Endothelial cell (in vitro differentiated cells): ENCODE measurements at regions not wholly inside any gene's neighbourhood (a gene's known extent, or its start where the extent isn't known, plus 50 kb on each side); places are given as distances from the start of the nearest gene placed in this dataset.
"Not testable (repeated sequence)": the region's sequence is repeated elsewhere in the genome, so short reads cannot be mapped to it uniquely, and the experiment has no call there.

Experiments used
- DNase-seq: peaks from one replicate; pipeline ENCODE4 v3.0.0; 2021; ENCODE audit warnings: low spot score
- H3K27ac Mint-ChIP-seq: one replicate; pipeline ENCODE4 v1.8.0; 2021; ENCODE audit warnings: mixed read lengths, inconsistent platforms; ENCODE audit not compliant: unreplicated experiment
- H3K27me3 Mint-ChIP-seq: one replicate; pipeline ENCODE4 v1.8.0; 2021; ENCODE audit warnings: mild to moderate bottlenecking, moderate library complexity, mixed read lengths, inconsistent platforms; ENCODE audit not compliant: unreplicated experiment
- H3K36me3 Mint-ChIP-seq: one replicate; pipeline ENCODE4 v1.8.0; 2021; ENCODE audit warnings: mild to moderate bottlenecking, low read depth, mixed read lengths, inconsistent platforms; ENCODE audit not compliant: unreplicated experiment
- H3K4me1 Mint-ChIP-seq: one replicate; pipeline ENCODE4 v1.8.0; 2021; ENCODE audit warnings: mild to moderate bottlenecking, mixed read lengths, inconsistent platforms; ENCODE audit not compliant: unreplicated experiment
- H3K4me3 Mint-ChIP-seq: one replicate; pipeline ENCODE4 v1.8.0; 2021; ENCODE audit warnings: mild to moderate bottlenecking, mixed read lengths, inconsistent platforms; ENCODE audit not compliant: unreplicated experiment
- H3K9me3 Mint-ChIP-seq: one replicate; pipeline ENCODE4 v1.8.0; 2021; ENCODE audit warnings: mixed read lengths, inconsistent platforms; ENCODE audit not compliant: unreplicated experiment
- TF ChIP-seq, protein P1 (sequence below): fragments of 200-600 bp; sonication (generic); IDR thresholded peaks from one replicate; pipeline ENCODE4 v1.5.0; 2021; ENCODE audit warnings: antibody characterized with exemption; ENCODE audit not compliant: unreplicated experiment

DNA sequence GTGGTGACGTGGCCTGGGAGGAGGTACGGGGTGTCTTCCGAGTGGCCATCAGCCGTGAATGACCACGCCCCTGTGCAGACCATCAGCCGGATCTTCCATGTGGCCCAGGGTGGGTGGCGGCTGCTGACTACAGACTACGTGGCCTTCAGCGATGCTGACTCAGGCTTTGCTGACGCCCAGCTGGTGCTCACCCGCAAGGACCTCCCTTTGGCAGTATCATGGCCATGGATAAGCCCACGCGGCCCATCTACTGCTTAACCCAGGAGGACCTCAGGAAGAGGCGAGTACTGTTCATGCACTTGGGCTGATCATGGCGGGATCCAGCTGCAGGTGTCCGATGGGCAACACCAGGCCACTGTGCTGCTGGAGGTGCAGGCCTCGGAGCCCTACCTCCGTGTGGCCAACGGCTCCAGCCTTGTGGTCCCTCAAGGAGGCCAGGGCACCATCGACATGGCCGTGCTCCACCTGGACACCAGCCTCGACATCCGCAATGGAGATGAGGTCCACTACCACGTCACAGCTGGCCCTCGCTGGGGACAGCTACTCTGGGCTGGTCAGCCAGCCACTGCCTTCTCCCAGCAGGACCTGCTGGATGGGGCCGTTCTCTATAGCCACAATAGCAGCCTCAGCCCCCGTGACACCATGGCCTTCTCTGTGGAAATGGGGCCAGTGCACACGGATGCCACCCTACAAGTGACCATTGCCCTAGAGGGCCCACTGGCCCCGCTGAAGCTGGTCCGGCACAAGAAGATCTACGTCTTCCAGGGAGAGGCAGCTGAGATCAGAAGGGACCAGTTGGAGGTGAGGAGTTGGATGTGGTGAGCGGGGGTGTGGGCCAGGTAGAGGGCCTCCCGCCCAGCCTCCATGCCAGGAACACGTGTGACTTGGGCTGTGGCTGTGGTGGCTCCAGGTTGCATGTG is 178.4 kb downstream of the TBC1D2B start:
- Mint-ChIP-seq H3K27me3 (peaks cover 6% of the 10 kb centered on the region), H3K36me3 (peaks cover 5% of the 10 kb centered on the region), H3K4me1 (peaks cover 5% of the 10 kb centered on the region), H3K4me3 (no peak overlapping the region), H3K9me3 (no peaks in the 10 kb centered on the region), H3K27ac (no peak overlapping the region)
- TF ChIP-seq, protein P1, sequence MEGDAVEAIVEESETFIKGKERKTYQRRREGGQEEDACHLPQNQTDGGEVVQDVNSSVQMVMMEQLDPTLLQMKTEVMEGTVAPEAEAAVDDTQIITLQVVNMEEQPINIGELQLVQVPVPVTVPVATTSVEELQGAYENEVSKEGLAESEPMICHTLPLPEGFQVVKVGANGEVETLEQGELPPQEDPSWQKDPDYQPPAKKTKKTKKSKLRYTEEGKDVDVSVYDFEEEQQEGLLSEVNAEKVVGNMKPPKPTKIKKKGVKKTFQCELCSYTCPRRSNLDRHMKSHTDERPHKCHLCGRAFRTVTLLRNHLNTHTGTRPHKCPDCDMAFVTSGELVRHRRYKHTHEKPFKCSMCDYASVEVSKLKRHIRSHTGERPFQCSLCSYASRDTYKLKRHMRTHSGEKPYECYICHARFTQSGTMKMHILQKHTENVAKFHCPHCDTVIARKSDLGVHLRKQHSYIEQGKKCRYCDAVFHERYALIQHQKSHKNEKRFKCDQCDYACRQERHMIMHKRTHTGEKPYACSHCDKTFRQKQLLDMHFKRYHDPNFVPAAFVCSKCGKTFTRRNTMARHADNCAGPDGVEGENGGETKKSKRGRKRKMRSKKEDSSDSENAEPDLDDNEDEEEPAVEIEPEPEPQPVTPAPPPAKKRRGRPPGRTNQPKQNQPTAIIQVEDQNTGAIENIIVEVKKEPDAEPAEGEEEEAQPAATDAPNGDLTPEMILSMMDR: no peak
- DNase-seq: no peak

DNA sequence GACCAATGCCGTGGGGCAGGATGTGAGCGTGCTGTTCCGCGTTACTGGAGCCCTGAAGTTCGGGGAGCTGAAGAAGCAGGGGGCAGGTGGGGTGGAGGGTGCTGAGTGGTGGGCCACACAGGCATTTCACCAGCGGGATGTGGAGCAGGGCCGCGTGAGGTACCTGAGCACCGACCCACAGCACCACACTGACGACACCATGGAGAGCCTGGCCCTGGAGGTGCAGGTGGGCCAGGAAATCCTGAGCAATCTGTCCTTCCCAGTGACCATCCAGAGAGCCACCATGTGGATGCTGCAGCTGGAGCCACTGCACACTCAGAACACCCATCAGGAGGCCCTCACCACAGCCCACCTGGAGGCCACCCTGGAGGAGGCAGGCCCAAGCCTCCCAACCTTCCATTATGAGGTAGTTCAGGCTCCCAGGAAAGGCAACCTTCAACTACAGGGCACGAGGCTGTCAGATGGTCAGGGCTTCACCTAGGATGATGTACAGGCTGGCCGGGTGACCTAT is 179.6 kb downstream of the TBC1D2B start:
- H3K36me3 Mint-ChIP-seq: peaks cover 5% of the 10 kb centered on the region
- peaks cover 6% of the 10 kb centered on the region for H3K27me3 Mint-ChIP-seq
- no peak overlapping the region for H3K4me3 Mint-ChIP-seq
- TF ChIP-seq, protein P1: no peak
- no peak overlapping the region for H3K27ac Mint-ChIP-seq
- H3K9me3 Mint-ChIP-seq: no peaks in the 10 kb centered on the region
- DNase-seq: no peak
- H3K4me1 Mint-ChIP-seq: peaks cover 5% of the 10 kb centered on the region

DNA sequence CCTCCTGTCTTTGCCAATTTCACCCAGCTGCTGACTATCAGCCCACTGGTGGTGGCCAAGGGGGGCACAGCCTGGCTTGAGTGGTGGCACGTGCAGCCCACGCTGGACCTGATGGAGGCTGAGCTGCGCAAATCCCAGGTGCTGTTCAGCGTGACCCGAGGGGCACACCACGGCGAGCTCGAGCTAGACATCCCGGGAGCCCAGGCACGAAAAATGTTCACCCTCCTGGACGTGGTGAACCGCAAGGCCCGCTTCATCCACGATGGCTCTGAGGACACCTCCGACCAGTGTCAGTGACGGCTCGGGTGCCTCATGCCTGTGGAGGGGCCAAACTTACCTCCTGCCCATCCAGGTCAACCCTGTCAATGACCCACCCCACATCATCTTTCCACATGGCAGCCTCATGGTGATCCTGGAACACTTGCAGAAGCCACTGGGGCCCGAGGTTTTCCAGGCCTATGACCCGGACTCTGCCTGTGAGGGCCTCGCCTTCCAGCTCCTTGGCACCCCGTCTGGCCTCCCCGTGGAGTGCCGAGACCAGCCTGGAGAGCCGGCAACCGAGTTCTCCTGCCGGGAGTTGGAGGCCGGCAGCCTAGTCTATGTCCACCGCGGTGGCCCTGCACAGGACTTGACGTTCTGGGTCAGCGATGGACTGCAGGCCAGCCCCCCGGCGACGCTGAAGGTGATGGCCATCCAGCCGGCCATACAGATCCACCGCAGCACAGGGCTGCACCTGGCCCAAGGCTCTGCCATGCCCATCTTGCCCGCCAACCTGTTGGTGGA is 180.2 kb downstream of the TBC1D2B start:
- not testable (repeated sequence) for H3K9me3 Mint-ChIP-seq, DNase-seq, H3K36me3 Mint-ChIP-seq, H3K27me3 Mint-ChIP-seq, H3K4me1 Mint-ChIP-seq, H3K27ac Mint-ChIP-seq, H3K4me3 Mint-ChIP-seq

DNA sequence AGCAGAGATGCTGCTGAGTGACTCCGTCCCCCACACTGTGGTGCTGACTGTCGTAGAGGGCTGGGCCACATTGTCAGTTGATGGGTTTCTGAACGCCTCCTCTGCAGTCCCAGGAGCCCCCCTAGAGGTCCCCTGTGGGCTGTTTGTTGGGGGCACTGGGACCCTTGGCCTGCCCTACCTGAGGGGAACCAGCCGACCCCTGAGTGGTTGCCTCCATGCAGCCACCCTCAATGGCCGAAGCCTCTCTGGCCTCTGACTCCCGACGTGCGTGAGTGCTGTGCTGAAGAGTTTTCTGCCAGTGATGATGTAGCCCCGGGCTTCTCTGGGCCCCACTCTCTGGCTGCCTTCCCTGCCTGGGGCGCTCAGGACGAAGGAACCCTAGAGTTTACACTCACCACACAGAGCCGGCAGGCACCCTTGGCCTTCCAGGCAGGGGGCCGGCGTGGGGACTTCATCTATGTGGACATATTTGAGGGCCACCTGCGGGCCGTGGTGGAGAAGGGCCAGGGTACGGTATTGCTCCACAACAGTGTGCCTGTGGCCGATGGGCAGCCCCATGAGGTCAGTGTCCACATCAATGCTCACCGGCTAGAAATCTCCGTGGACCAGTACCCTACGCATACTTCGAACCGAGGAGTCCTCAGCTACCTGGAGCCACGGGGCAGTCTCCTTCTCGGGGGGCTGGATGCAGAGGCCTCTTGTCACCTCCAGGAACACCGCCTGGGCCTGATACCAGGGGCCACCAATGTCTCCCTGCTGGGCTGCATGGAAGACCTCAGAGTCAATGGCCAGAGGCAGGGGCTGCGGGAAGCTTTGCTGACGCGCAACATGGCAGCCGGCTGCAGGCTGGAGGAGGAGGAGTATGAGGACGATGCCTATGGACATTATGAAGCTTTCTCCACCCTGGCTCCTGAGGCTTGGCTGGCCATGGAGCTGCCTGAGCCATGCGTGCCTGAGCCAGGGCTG is 181.1 kb downstream of the TBC1D2B start:
- not testable (repeated sequence) for H3K4me1 Mint-ChIP-seq, H3K4me3 Mint-ChIP-seq, DNase-seq, H3K27me3 Mint-ChIP-seq, H3K9me3 Mint-ChIP-seq, H3K36me3 Mint-ChIP-seq, H3K27ac Mint-ChIP-seq

DNA sequence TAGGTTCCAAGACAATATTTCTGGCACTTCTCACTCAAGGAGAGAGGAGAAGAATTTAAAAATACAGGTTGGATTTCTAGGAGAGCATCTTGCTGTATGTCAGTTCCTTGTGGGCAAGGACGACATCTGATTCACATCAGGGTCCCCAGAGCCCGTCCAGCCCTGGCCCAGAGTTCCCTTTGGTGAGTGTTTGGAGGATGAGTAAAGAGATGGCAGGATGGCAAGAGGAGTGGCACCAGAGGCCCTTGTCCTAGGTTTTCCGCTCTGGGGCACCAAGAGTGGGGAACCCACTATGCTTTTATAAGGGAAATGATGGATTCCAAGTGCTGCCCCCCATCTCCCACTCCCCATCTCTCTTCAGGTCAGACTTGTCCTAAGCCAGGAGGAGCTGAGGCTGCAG is 181.8 kb downstream of the TBC1D2B start:
- DNase-seq: no peak
- Mint-ChIP-seq H3K27me3 (peaks cover 6% of the 10 kb centered on the region), H3K4me1 (peaks cover 9% of the 10 kb centered on the region), H3K36me3 (peaks cover 5% of the 10 kb centered on the region), H3K9me3 (no peaks in the 10 kb centered on the region), H3K4me3 (no peak overlapping the region), H3K27ac (no peak overlapping the region)
- TF ChIP-seq, protein P1: no peak

DNA sequence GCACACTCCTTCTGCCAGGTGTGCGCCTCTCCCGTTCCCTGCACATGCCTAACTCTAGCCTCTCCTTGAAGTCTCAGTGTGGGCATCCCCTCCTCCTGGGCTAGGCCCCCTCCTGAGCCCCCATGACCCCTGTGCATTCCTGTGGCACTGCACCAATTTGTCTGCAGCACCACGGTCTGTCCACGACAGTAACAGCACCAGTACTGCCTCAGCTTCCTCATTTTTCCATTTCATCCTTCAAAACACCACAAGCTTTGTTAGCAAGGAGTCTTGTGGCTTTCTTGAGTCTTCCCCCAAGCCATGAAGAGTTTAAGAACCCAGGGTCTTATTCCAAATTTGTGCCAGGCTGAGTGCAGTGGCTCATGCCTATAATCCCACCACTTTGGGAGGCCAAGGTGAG is 182.4 kb downstream of the TBC1D2B start:
- not testable (repeated sequence) for DNase-seq, H3K4me1 Mint-ChIP-seq, H3K27me3 Mint-ChIP-seq, H3K36me3 Mint-ChIP-seq, H3K27ac Mint-ChIP-seq, H3K4me3 Mint-ChIP-seq, H3K9me3 Mint-ChIP-seq

DNA sequence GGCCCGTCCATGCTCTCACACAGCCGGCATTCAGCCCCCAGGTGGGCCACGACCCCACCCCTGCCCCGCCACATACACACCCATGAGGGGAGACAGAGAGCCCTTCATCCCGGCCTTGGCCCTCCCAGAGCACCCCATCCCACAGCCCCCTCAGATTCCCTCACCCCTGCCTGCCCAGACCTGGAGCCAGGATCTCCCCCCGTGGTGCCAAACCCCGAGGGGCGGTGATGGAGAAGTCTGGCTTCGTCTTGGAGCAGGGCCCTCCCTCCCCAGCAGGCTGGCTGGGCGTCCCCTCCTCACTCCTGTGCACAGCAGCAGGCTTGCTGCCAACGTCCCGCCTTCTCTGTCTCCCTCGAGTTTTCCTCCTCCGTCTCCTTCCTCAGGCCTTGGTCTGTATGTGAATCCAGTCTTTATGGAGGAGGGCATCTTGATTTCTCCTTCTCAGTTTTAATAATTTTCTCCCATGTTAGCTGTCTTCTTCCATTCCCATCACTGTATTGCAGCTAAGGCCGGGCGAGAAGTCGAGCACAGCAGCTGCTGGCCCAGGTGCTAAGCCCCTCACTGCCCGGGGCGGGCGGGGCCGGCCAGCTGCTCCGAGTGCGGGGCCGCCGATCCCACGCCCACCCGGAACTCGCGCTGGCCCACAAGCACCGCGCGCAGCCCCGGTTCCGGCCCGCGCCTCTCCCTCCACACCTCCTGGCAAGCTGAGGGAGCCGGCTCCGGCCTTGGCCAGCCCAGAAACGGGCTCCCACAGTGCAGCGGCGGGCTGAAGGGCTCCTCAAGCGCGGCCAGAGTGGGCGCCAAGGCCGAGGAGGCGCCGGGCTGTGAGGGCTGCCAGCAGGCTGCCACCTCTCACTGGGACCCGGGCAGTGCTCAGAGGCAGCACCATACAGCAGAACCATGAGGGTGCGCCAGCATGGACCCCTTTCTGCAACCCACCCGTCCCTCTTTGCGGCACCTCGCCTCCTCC is 183.6 kb downstream of the TBC1D2B start:
- not testable (repeated sequence) for H3K36me3 Mint-ChIP-seq, H3K4me3 Mint-ChIP-seq, H3K4me1 Mint-ChIP-seq, H3K9me3 Mint-ChIP-seq, H3K27ac Mint-ChIP-seq, H3K27me3 Mint-ChIP-seq, DNase-seq
